ENCODE measurements at regions not wholly inside any gene's neighbourhood (a gene's known extent, or its start where the extent isn't known, plus 50 kb on each side); places are given as distances from the start of the nearest gene placed in this dataset.
"Not testable (repeated sequence)": the region's sequence is repeated elsewhere in the genome, so short reads cannot be mapped to it uniquely, and the experiment has no call there.

DNA sequence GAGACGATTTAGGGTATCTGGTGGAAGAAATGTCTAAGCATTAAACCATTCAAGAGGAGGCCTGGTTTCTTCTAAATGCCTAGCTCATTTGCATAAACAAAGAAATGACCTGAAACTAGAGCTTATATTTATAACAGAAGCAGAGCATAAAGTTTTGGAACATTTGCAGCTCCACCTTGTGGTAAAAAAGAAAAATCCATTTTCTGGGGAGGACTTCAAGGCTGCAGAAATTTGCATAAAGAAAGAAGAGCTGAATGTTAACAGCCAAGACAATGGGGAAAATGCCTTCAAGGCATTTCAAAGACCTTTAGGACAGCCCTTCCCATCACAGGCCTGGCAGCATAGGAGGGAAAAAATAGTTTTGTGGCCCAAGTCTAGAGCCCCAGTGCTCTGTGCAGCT is 362.0 kb downstream of the ZNF248 start:
- DNase-seq (ENCODE audit: extremely low spot score) = no peak
- ChIA-PET POLR2A (no interaction called here), CTCF (interaction anchor here (0.7 to 1.7 kb wide), 4 partner anchors 9 to 64 kb away, joined by 3 read pairs; no protein-coding TSS in a partner anchor)
- no peak for TF ChIP-seq ZNF384 (IDR thresholded peaks at IDR 0.05)
- no peak for TF ChIP-seq BHLHE40 (IDR thresholded peaks at IDR 0.05; ENCODE audit: borderline replicate concordance)
- no peak for TF ChIP-seq ARNT (IDR thresholded peaks at IDR 0.05)
- TF ChIP-seq LEF1 (IDR thresholded peaks at IDR 0.05; ENCODE audit: borderline replicate concordance) = no peak
- no peak for TF ChIP-seq FOXK2 (IDR thresholded peaks at IDR 0.05)
- no peak for TF ChIP-seq ELF4 (IDR thresholded peaks at IDR 0.05)
- no peak for TF ChIP-seq L3MBTL2 (conservative IDR thresholded peaks at IDR 0.05)
- no peak for TF ChIP-seq NFRKB (IDR thresholded peaks at IDR 0.05)
- TF ChIP-seq SP1 (IDR thresholded peaks at IDR 0.05) = no peak
- no peak for TF ChIP-seq SUZ12 (IDR thresholded peaks at IDR 0.05)
- no peak for TF ChIP-seq CTBP1 (IDR thresholded peaks at IDR 0.05; ENCODE audit: borderline replicate concordance)
- TF ChIP-seq, protein P1, sequence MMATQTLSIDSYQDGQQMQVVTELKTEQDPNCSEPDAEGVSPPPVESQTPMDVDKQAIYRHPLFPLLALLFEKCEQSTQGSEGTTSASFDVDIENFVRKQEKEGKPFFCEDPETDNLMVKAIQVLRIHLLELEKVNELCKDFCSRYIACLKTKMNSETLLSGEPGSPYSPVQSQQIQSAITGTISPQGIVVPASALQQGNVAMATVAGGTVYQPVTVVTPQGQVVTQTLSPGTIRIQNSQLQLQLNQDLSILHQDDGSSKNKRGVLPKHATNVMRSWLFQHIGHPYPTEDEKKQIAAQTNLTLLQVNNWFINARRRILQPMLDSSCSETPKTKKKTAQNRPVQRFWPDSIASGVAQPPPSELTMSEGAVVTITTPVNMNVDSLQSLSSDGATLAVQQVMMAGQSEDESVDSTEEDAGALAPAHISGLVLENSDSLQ (IDR thresholded peaks at IDR 0.05) = no peak
- no peak for TF ChIP-seq FOXM1 (IDR thresholded peaks at IDR 0.05; ENCODE audit: borderline replicate concordance)
- TF ChIP-seq FOXA1 (IDR thresholded peaks at IDR 0.05) = no peak
- no peak for TF ChIP-seq TARDBP (IDR thresholded peaks at IDR 0.05)
- TF ChIP-seq HDGF (IDR thresholded peaks at IDR 0.05; ENCODE audit: borderline replicate concordance) = no peak

DNA sequence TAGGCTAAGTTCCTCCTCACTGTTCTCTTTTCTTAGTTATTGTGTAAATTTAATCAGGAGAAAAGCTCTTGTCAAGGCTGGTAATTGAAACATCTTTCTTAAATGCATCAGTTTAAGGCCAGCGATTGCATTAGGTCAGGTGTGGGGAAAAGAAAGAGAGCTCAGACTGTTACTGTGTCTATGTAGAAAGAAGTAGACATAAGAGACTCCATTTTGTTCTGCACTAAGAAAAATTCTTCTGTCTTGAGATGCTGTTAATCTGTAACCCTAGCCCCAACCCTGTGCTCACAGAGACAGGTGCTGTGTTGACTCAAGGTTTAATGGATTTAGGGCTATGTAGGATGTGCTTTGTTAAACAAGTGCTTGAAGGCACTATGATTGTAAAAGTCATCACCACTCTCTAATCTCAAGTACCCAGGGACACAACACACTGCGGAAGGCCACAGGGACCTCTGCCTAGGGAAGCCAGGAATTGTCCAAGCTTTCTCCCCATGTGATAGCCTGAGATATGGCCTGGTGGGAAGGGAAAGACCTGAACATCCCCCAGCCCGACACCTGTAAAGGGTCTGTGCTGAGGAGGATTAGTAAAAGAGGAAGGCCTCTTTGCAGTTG is 364.1 kb downstream of the ZNF248 start:
- CTCF ChIA-PET; DNase-seq (ENCODE audit: extremely low spot score); POLR2A ChIA-PET: not testable (repeated sequence)

DNA sequence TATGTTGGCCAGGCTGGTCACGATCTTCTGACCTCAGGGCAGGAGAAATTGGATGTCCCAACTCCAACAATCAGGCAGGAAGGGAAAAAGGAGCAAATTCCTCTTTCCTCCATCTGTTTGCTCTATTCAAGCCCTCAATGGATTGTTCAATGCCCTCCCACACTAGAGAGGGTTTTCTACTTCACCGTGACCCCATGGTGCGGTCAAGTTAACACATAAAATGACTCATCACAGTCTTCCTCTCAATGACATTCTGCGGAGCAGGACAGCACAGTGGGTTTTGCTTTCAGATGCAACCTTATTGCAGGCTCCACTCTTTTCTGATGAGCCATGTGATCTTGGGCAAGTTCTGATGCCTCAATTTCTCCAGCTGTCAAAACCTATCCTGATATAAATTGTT is 364.9 kb downstream of the ANKRD30A start:
- DNase-seq (ENCODE audit: extremely low spot score) = no peak
- TF ChIP-seq ZNF384 (IDR thresholded peaks at IDR 0.05) = no peak
- TF ChIP-seq LEF1 (IDR thresholded peaks at IDR 0.05; ENCODE audit: borderline replicate concordance) = no peak
- TF ChIP-seq FOXA1 (IDR thresholded peaks at IDR 0.05) = no peak
- no peak for TF ChIP-seq L3MBTL2 (conservative IDR thresholded peaks at IDR 0.05)
- no peak for TF ChIP-seq CTBP1 (IDR thresholded peaks at IDR 0.05; ENCODE audit: borderline replicate concordance)
- TF ChIP-seq NFRKB (IDR thresholded peaks at IDR 0.05) = no peak
- TF ChIP-seq, protein P1 (IDR thresholded peaks at IDR 0.05) = no peak
- TF ChIP-seq FOXM1 (IDR thresholded peaks at IDR 0.05; ENCODE audit: borderline replicate concordance) = no peak
- no peak for TF ChIP-seq FOXK2 (IDR thresholded peaks at IDR 0.05)
- TF ChIP-seq ARNT (IDR thresholded peaks at IDR 0.05) = no peak
- TF ChIP-seq ELF4 (IDR thresholded peaks at IDR 0.05) = no peak
- TF ChIP-seq BHLHE40 (IDR thresholded peaks at IDR 0.05; ENCODE audit: borderline replicate concordance) = no peak
- no peak for TF ChIP-seq SP1 (IDR thresholded peaks at IDR 0.05)
- no peak for TF ChIP-seq SUZ12 (IDR thresholded peaks at IDR 0.05)
- no peak for TF ChIP-seq TARDBP (IDR thresholded peaks at IDR 0.05)
- CTCF ChIA-PET = no interaction called here
- POLR2A ChIA-PET = no interaction called here

DNA sequence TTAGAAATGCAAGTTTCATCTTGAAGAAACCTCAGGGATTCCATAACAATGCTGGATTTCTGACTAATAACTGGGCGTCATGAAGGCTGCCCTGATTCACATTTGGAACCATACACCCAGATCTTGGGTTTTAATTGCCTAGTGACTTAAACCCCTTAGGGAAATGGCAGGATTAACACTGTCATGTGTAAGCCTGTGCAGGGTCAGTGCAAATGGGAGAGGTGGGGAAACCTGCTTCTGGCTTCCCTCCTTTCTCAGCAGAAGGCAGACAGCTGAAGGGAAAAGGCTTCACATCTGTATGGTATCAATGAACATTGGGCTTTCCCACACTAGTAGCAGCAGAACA is 364.2 kb downstream of the ANKRD30A start:
- CTCF ChIA-PET = no interaction called here
- no peak for DNase-seq (ENCODE audit: extremely low spot score)
- no peak for TF ChIP-seq NFRKB (IDR thresholded peaks at IDR 0.05)
- TF ChIP-seq HDGF (IDR thresholded peaks at IDR 0.05; ENCODE audit: borderline replicate concordance) = no peak
- no peak for TF ChIP-seq SUZ12 (IDR thresholded peaks at IDR 0.05)
- TF ChIP-seq CTBP1 (IDR thresholded peaks at IDR 0.05; ENCODE audit: borderline replicate concordance) = no peak
- no peak for TF ChIP-seq FOXM1 (IDR thresholded peaks at IDR 0.05; ENCODE audit: borderline replicate concordance)
- no peak for TF ChIP-seq ELF4 (IDR thresholded peaks at IDR 0.05)
- no peak for TF ChIP-seq SP1 (IDR thresholded peaks at IDR 0.05)
- no peak for TF ChIP-seq ZNF384 (IDR thresholded peaks at IDR 0.05)
- no peak for TF ChIP-seq FOXA1 (IDR thresholded peaks at IDR 0.05)
- TF ChIP-seq BHLHE40 (IDR thresholded peaks at IDR 0.05; ENCODE audit: borderline replicate concordance) = no peak
- POLR2A ChIA-PET = no interaction called here

DNA sequence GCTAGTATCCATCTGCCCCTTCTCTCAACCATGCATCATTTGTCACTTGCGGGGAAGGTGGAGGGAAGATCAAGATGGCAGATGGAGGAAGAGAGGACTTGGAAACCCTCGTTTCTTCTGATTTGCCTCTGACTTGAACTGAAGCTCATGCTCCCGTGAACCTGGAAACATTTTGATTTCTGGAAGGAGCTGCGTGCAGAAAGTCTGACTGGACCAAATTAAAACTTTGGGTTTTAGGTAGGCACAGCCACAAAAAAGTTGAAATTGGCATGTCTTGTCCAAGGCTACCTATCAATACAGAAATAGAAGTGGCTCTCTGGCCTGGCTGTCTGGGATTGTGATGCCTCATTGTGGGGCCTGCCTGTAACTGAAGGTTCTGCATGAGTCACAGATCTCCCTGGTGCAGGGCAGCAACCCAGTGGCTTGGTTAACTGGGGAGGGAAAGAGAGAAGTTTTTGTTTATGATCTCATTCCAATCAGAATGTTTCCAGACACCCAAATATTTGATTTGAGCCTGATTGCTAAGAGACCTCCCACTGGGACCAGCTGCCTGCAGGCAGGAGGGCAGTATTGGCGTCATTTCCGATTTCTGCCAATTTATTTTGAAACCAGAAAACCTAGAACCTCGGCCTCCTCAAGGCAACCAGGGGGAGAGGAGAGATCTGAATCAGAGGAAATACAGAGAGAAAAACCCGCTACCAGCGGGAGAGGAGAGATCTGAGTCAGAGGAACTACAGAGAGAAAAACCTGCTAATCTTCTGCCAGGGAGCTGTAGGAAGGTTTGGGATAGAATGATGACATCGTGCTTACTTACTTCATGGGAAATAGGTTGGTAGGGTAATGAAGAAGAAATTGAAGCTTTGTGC is 363.6 kb downstream of the ANKRD30A start:
- ChIA-PET POLR2A (no interaction called here), CTCF (interaction anchor here (1.0 kb wide), 1 partner anchor 53 kb away, joined by 3 read pairs; no protein-coding TSS in a partner anchor)
- TF ChIP-seq FOXK2 (IDR thresholded peaks at IDR 0.05) = no peak
- no peak for TF ChIP-seq TARDBP (IDR thresholded peaks at IDR 0.05)
- no peak for TF ChIP-seq BHLHE40 (IDR thresholded peaks at IDR 0.05; ENCODE audit: borderline replicate concordance)
- no peak for TF ChIP-seq HDGF (IDR thresholded peaks at IDR 0.05; ENCODE audit: borderline replicate concordance)
- TF ChIP-seq SUZ12 (IDR thresholded peaks at IDR 0.05) = no peak
- TF ChIP-seq, protein P1 (IDR thresholded peaks at IDR 0.05) = no peak
- no peak for TF ChIP-seq ZNF384 (IDR thresholded peaks at IDR 0.05)
- TF ChIP-seq FOXM1 (IDR thresholded peaks at IDR 0.05; ENCODE audit: borderline replicate concordance) = no peak
- TF ChIP-seq CTBP1 (IDR thresholded peaks at IDR 0.05; ENCODE audit: borderline replicate concordance) = no peak
- TF ChIP-seq LEF1 (IDR thresholded peaks at IDR 0.05; ENCODE audit: borderline replicate concordance) = no peak
- TF ChIP-seq L3MBTL2 (conservative IDR thresholded peaks at IDR 0.05) = no peak
- no peak for DNase-seq (ENCODE audit: extremely low spot score)

DNA sequence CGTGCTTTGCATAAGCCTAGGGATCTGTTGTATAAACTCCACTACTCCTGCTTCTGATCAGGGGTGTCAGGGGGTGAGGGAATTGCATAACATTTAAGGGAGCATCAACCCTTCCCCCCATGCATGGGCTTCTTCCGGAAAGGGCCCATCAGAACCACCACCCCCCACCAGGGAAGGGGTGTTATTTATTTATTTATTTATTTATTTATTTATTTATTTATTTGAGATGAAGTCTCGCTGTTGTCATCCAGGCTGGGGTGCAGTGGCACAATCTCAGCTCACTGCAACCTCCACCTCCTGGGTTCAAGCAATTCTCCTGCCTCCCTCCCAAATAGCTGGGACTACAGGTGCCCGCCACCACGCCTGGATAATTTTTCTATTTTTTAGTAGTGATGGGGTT is 355.2 kb downstream of the ANKRD30A start:
- CTCF ChIA-PET, POLR2A ChIA-PET: not testable (repeated sequence)

More for the DNA sequence above, 355.2 kb downstream of the ANKRD30A start:
- DNase-seq (ENCODE audit: extremely low spot score) = not testable (repeated sequence)
